DOHH2 (cell line): ENCODE measurements at regions not wholly inside any gene's neighbourhood (a gene's known extent, or its start where the extent isn't known, plus 50 kb on each side); places are given as distances from the start of the nearest gene placed in this dataset.

Experiments used
- H3F3A ChIP-seq: fragments of 200-600 bp; sonication (generic), shearing (Covaris generic); 2 replicates; pipeline ENCODE4 v1.6.0; 2016; ENCODE audit warnings: antibody characterized with exemption, mild to moderate bottlenecking; ENCODE audit not compliant: control insufficient read depth, insufficient read depth
- H3K27ac ChIP-seq: fragments of 200-600 bp; sonication (generic); 2 replicates; pipeline ENCODE4 v1.5.1; 2014; ENCODE audit warnings: low read depth, mild to moderate bottlenecking, low read length, moderate library complexity
- H3K27me3 ChIP-seq: fragments of 200-600 bp; sonication (generic); 2 replicates; pipeline ENCODE4 v1.6.1; 2014; ENCODE audit warnings: mild to moderate bottlenecking, low read length, mixed read lengths; ENCODE audit not compliant: control insufficient read depth
- H3K36me3 ChIP-seq: fragments of 200-600 bp; sonication (generic); 2 replicates; pipeline ENCODE4 v1.6.1; 2014; ENCODE audit warnings: mild to moderate bottlenecking, low read length, moderate library complexity, mixed read lengths; ENCODE audit not compliant: control insufficient read depth
- H3K4me1 ChIP-seq: fragments of 200-600 bp; sonication (generic); 2 replicates; pipeline ENCODE4 v1.6.1; 2014; ENCODE audit warnings: mild to moderate bottlenecking, low read length, mixed read lengths; ENCODE audit not compliant: control insufficient read depth
- H3K4me2 ChIP-seq: fragments of 200-600 bp; sonication (generic); 2 replicates; pipeline ENCODE4 v1.6.0; 2014; ENCODE audit warnings: mild to moderate bottlenecking, low read length, moderate library complexity
- H3K4me3 ChIP-seq: fragments of 200-600 bp; sonication (generic); 2 replicates; pipeline ENCODE4 v1.5.1; 2014; ENCODE audit warnings: mild to moderate bottlenecking, low read length, mixed read lengths
- H3K79me2 ChIP-seq: fragments of 200-600 bp; sonication (generic); 2 replicates; pipeline ENCODE4 v1.6.1; 2014; ENCODE audit warnings: mild to moderate bottlenecking, low read length, mixed read lengths; ENCODE audit not compliant: control insufficient read depth
- H3K9me2 ChIP-seq: fragments of 200-600 bp; sonication (generic); replicated peaks from 2 replicates; pipeline ENCODE4 v1.6.1; 2014; ENCODE audit warnings: mild to moderate bottlenecking, low read length, mixed read lengths; ENCODE audit not compliant: control insufficient read depth
- H3K9me3 ChIP-seq: fragments of 200-600 bp; sonication (generic); 2 replicates; pipeline ENCODE4 v1.6.1; 2014; ENCODE audit warnings: antibody characterized with exemption, low read length, mixed read lengths; ENCODE audit not compliant: control insufficient read depth, insufficient read depth
- H4K20me1 ChIP-seq: fragments of 200-600 bp; sonication (generic); 2 replicates; pipeline ENCODE4 v1.6.0; 2014; ENCODE audit warnings: low read depth, mild to moderate bottlenecking, antibody characterized with exemption, low read length, moderate library complexity; ENCODE audit not compliant: control insufficient read depth, insufficient read depth
- EZH2phosphoT487 ChIP-seq: fragments of 200-600 bp; sonication (generic); IDR thresholded peaks from 2 replicates; pipeline ENCODE4 v1.6.1; 2017; ENCODE audit warnings: borderline replicate concordance, mild to moderate bottlenecking, antibody characterized with exemption, low read length, moderate library complexity, mixed read lengths
- TF ChIP-seq, protein P1 (sequence below): fragments of 200-600 bp; sonication (generic); IDR thresholded peaks from one replicate; pipeline ENCODE4 v1.5.1; 2014; ENCODE audit warnings: antibody characterized with exemption, mild to moderate bottlenecking, low read depth, low read length; ENCODE audit not compliant: poor library complexity, severe bottlenecking

DNA sequence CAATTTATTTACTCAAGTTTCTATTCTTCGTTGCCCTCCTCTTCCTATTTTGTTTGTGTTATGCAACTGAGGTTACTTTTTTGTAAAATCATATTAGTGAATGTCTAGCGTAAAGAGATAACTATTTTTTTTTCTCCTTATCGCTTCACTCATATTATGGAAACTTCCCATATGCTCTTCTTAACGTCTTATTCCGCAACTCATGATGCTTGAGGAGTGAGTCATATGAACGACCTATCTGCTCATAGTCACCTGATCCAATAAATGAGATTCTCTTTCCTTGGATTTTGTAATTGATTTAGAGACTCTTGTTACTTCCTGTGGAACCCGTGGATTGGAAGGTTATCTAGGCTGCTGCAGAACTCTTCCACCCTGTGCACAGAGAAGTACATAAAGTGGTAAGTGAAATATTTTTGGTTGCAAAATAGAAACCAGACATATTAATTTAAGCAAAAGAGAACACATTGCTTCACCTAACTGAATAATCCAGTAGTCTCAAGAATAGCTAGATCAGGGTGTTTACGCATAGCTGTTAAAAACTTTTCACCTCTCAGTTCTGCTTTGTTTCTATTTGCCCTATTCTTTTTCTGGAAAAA, 719.3 kb upstream of the SGO1 start:
- no peak overlapping the region for H3K4me3 ChIP-seq

GRCh38 chr3:20904671-20905070, 718.7 kb upstream of the SGO1 start:
- Histone ChIP-seq H3K27me3 (no peaks in the 10 kb centered on the region), H3K4me2 (no peak overlapping the region), H4K20me1 (no peaks in the 10 kb centered on the region), H3K4me1 (no peaks in the 10 kb centered on the region), H3K9me3 (no peaks in the 10 kb centered on the region), H3K4me3 (no peak overlapping the region), H3F3A (no peaks in the 10 kb centered on the region), H3K27ac (no peak overlapping the region), H3K79me2 (no peaks in the 10 kb centered on the region), H3K36me3 (no peaks in the 10 kb centered on the region), H3K9me2 (no peaks in the 10 kb centered on the region)
- TF ChIP-seq EZH2phosphoT487: no peak
- TF ChIP-seq, protein P1, sequence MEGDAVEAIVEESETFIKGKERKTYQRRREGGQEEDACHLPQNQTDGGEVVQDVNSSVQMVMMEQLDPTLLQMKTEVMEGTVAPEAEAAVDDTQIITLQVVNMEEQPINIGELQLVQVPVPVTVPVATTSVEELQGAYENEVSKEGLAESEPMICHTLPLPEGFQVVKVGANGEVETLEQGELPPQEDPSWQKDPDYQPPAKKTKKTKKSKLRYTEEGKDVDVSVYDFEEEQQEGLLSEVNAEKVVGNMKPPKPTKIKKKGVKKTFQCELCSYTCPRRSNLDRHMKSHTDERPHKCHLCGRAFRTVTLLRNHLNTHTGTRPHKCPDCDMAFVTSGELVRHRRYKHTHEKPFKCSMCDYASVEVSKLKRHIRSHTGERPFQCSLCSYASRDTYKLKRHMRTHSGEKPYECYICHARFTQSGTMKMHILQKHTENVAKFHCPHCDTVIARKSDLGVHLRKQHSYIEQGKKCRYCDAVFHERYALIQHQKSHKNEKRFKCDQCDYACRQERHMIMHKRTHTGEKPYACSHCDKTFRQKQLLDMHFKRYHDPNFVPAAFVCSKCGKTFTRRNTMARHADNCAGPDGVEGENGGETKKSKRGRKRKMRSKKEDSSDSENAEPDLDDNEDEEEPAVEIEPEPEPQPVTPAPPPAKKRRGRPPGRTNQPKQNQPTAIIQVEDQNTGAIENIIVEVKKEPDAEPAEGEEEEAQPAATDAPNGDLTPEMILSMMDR: no peak

More for the DNA sequence above, 719.3 kb upstream of the SGO1 start:
- Histone ChIP-seq H3K79me2 (no peaks in the 10 kb centered on the region), H3K27me3 (no peaks in the 10 kb centered on the region), H4K20me1 (no peaks in the 10 kb centered on the region), H3K27ac (no peak overlapping the region), H3K4me2 (no peak overlapping the region), H3K9me3 (no peaks in the 10 kb centered on the region), H3F3A (no peaks in the 10 kb centered on the region), H3K4me1 (no peaks in the 10 kb centered on the region), H3K36me3 (no peaks in the 10 kb centered on the region), H3K9me2 (no peaks in the 10 kb centered on the region)
- TF ChIP-seq, protein P1: no peak

GRCh38 chr3:20898962-20899361, 713.0 kb upstream of the SGO1 start:
- no peaks in the 10 kb centered on the region for H3K9me2 ChIP-seq
- H4K20me1 ChIP-seq: no peaks in the 10 kb centered on the region
- no peak overlapping the region for H3K4me2 ChIP-seq
- no peak overlapping the region for H3K4me3 ChIP-seq
- no peaks in the 10 kb centered on the region for H3K79me2 ChIP-seq
- no peaks in the 10 kb centered on the region for H3K27me3 ChIP-seq
- no peaks in the 10 kb centered on the region for H3F3A ChIP-seq
- TF ChIP-seq EZH2phosphoT487: no peak
- TF ChIP-seq, protein P1: no peak
- no peaks in the 10 kb centered on the region for H3K9me3 ChIP-seq
- H3K27ac ChIP-seq: no peak overlapping the region
- H3K36me3 ChIP-seq: no peaks in the 10 kb centered on the region
- H3K4me1 ChIP-seq: no peaks in the 10 kb centered on the region
